ENCODE measurements at regions not wholly inside any gene's neighbourhood (a gene's known extent, or its start where the extent isn't known, plus 50 kb on each side); places are given as distances from the start of the nearest gene placed in this dataset.

- TF ChIP-seq CTCF (IDR thresholded peaks at IDR 0.05), result no peak
- H3K4me1 ChIP-seq, result peaks cover 0 to 4% (median 0%) of the 10 kb centered on the region in 4 donors
- H3K9me3 ChIP-seq, result no peaks in the 10 kb centered on the region
- no peaks in the 10 kb centered on the region for H3K27me3 ChIP-seq
- DNase-seq, result no peak
- H3K36me3 ChIP-seq, result no peaks in the 10 kb centered on the region
- intact Hi-C loops (cut with DNase I; ENCODE audit: low total_unique reads), result no loop called here
- H3K4me3 ChIP-seq, result no peak overlapping the region
- no peak overlapping the region for H3K27ac ChIP-seq
Measured at GRCh38 chr13:109976206-109976997, 190.0 kb upstream of the IRS2 start.

- peaks cover 0 to 4% (median 0%) of the 10 kb centered on the region in 4 donors for H3K4me1 ChIP-seq
- TF ChIP-seq CTCF (IDR thresholded peaks at IDR 0.05), result no peak
Measured at GRCh38 chr13:109974354-109974753, 188.0 kb upstream of the IRS2 start.

GRCh38 chr13:109973279-109973678 is 186.9 kb upstream of the IRS2 start:
- Histone ChIP-seq H3K27ac (no peak overlapping the region), H3K9me3 (peaks cover 0 to 4% (median 0%) of the 10 kb centered on the region in 3 donors), H3K4me1 (peaks cover 0 to 4% (median 0%) of the 10 kb centered on the region in 4 donors), H3K4me3 (no peak overlapping the region), H3K27me3 (no peaks in the 10 kb centered on the region), H3K36me3 (no peaks in the 10 kb centered on the region)
- DNase-seq, result no peak
- intact Hi-C loops (cut with DNase I; ENCODE audit: low total_unique reads), result loop anchor here (5.0 kb wide), 1 partner anchor 126 kb away; no protein-coding TSS in a partner anchor
- no peak for TF ChIP-seq CTCF (IDR thresholded peaks at IDR 0.05)

More at GRCh38 chr13:109974354-109974753, 188.0 kb upstream of the IRS2 start:
- intact Hi-C loops (cut with DNase I; ENCODE audit: low total_unique reads), result loop anchor here (5.0 kb wide), 1 partner anchor 127 kb away; no protein-coding TSS in a partner anchor
- no peaks in the 10 kb centered on the region for H3K36me3 ChIP-seq
- H3K9me3 ChIP-seq, result peaks cover 0 to 4% (median 0%) of the 10 kb centered on the region in 3 donors
- H3K27ac ChIP-seq, result no peak overlapping the region
- no peak for DNase-seq
- H3K27me3 ChIP-seq, result no peaks in the 10 kb centered on the region
- no peak overlapping the region for H3K4me3 ChIP-seq

GRCh38 chr13:109971456-109972090 is 185.2 kb upstream of the IRS2 start:
- Histone ChIP-seq H3K36me3 (no peaks in the 10 kb centered on the region), H3K27ac (no peak overlapping the region), H3K9me3 (peaks cover 0 to 4% (median 0%) of the 10 kb centered on the region in 3 donors), H3K4me3 (no peak overlapping the region), H3K4me1 (peaks cover 0 to 4% (median 0%) of the 10 kb centered on the region in 4 donors), H3K27me3 (no peaks in the 10 kb centered on the region)
- intact Hi-C loops (cut with DNase I; ENCODE audit: low total_unique reads), result loop anchor here (5.0 kb wide), 1 partner anchor 124 kb away; no protein-coding TSS in a partner anchor
- TF ChIP-seq CTCF (IDR thresholded peaks at IDR 0.05), result no peak
- no peak for DNase-seq

- H3K9me3 ChIP-seq, result peaks cover 0 to 4% (median 0%) of the 10 kb centered on the region in 3 donors
- TF ChIP-seq CTCF (IDR thresholded peaks at IDR 0.05), result no peak
Measured at GRCh38 chr13:109971006-109971405, 184.6 kb upstream of the IRS2 start.

More at GRCh38 chr13:109971006-109971405, 184.6 kb upstream of the IRS2 start:
- H3K27ac ChIP-seq, result no peak overlapping the region
- intact Hi-C loops (cut with DNase I; ENCODE audit: low total_unique reads), result loop anchor here (5.0 kb wide), 1 partner anchor 124 kb away; no protein-coding TSS in a partner anchor
- no peak overlapping the region for H3K4me3 ChIP-seq
- H3K4me1 ChIP-seq, result peaks cover 0 to 1% (median 0%) of the 10 kb centered on the region in 4 donors
- DNase-seq, result no peak
- no peaks in the 10 kb centered on the region for H3K27me3 ChIP-seq
- H3K36me3 ChIP-seq, result no peaks in the 10 kb centered on the region
